ENCODE measurements at regions not wholly inside any gene's neighbourhood (a gene's known extent, or its start where the extent isn't known, plus 50 kb on each side); places are given as distances from the start of the nearest gene placed in this dataset.

DNA sequence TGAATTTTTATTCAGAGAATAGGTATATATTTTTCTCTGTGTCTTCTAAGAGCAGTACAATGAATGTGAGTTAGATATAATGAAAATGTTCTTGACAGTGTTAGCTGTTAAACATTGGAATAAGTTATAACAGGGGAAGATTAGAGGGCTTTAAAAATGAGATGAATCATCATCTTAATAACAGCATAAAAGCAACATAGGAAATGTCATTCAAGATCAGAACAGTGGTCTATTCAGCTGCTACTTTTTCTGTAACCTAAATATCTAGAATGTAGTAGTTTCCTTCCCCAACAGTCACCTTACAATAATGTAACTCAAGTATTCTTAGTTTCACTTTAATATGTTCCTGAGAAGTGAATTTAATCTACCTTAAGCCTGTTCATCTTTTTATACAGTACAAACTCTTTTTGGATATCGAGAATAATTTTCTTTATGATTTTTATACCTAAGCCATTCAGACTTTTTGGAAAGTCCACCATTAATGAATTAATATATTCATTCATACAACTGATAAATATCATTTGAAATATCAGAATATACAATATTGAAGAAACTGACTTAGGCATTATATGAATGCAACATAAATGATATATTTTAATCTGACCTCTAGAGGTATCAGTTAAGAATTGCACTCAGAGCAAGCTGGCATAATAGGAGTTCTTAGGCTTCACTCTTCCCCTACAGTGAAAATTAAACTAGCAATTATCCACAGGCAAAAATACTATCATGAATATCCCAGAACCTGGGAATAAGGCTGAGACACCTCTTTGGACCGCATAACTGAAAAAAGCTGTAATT, 66.1 kb upstream of the EDIL3 start:
- H3K27ac ChIP-seq (ENCODE audit: control insufficient read depth, insufficient read depth, low read length): no peak overlapping the region
- dilution Hi-C loops (cut with MboI; ENCODE audit: extremely low pct_ligation_motif_present, low sequenced_read_pairs): no loop called here
- H3K27me3 ChIP-seq (ENCODE audit: control insufficient read depth, extremely low read depth, insufficient read depth, low read length): no peaks in the 10 kb centered on the region
- TF ChIP-seq, protein P1, sequence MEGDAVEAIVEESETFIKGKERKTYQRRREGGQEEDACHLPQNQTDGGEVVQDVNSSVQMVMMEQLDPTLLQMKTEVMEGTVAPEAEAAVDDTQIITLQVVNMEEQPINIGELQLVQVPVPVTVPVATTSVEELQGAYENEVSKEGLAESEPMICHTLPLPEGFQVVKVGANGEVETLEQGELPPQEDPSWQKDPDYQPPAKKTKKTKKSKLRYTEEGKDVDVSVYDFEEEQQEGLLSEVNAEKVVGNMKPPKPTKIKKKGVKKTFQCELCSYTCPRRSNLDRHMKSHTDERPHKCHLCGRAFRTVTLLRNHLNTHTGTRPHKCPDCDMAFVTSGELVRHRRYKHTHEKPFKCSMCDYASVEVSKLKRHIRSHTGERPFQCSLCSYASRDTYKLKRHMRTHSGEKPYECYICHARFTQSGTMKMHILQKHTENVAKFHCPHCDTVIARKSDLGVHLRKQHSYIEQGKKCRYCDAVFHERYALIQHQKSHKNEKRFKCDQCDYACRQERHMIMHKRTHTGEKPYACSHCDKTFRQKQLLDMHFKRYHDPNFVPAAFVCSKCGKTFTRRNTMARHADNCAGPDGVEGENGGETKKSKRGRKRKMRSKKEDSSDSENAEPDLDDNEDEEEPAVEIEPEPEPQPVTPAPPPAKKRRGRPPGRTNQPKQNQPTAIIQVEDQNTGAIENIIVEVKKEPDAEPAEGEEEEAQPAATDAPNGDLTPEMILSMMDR (optimal IDR thresholded peaks at IDR 0.05 in 1 of 3, IDR thresholded peaks at IDR 0.05 in 1 of 3, conservative IDR thresholded peaks at IDR 0.05 in 1 of 3; ENCODE audit: extremely low read depth in 1 of 3, insufficient read depth in 2 of 3, low read length in 3 of 3): peak in 2 of 3 experiments; percentile 29 to 53
- no peak for TF ChIP-seq EZH2 (IDR thresholded peaks at IDR 0.05; ENCODE audit: low read length)
- H3K4me1 ChIP-seq (ENCODE audit: control insufficient read depth, extremely low read depth, insufficient read depth, low read length): no peaks in the 10 kb centered on the region
- H3K9me3 ChIP-seq (ENCODE audit: control insufficient read depth, low read depth, low read length): no peaks in the 10 kb centered on the region
- FAIRE-seq (no peak), DNase-seq (ENCODE audit: low read depth, low spot score) (no peak)
- H3K4me2 ChIP-seq (ENCODE audit: control insufficient read depth, extremely low read depth, insufficient read depth, low read depth, low read length): no peak overlapping the region
- H3K9ac ChIP-seq (ENCODE audit: control insufficient read depth, extremely low read depth, insufficient read depth, low read length): no peak overlapping the region
- no peaks in the 10 kb centered on the region for H4K20me1 ChIP-seq (ENCODE audit: control insufficient read depth, extremely low read depth, insufficient read depth, low read length)
- no peaks in the 10 kb centered on the region for H3K79me2 ChIP-seq (ENCODE audit: control insufficient read depth, insufficient read depth, low read length)
- H3K9me1 ChIP-seq (ENCODE audit: control insufficient read depth, extremely low read depth, insufficient read depth, low read length): no peaks in the 10 kb centered on the region
- H2AFZ ChIP-seq (ENCODE audit: control insufficient read depth, low read length): no peak overlapping the region
- H3K4me3 ChIP-seq (ENCODE audit: control insufficient read depth in 2 of 3, extremely low read depth in 1 of 3, insufficient read depth in 2 of 3, low read depth in 1 of 3, low read length in 3 of 3): no peak overlapping the region
- H3K36me3 ChIP-seq (ENCODE audit: control insufficient read depth in 2 of 2, extremely low read depth in 1 of 2, insufficient read depth in 2 of 2, low read length in 2 of 2): no peaks in the 10 kb centered on the region

DNA sequence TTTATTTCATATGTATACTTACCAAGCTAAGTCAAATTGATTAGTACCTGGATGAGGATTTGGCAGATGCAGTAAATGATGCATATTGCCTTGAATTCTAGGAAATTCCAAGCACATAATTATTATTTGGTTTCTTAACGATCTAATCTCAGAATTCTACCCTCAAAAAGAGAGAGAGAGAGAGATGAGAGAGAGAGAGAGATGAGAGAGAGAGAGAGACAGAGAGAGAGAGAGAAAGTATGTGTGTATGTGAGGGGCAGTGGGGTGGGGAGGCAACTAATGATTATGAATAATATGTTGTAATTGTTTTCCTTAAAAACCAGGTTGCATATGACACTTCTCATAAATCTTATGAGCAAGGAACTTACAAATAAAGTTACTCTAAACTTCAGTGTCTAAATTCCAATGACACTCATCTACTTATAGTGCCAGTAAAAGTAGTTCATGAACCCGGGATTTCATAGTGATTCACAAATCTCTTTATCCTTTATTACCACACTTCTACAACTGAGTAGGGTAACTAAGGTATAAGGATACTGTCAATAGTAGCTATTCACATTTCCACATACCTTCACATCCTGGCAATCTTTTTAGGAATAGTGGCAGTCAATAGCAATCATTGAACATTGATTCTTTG, 60.5 kb upstream of the EDIL3 start:
- H3K4me2 ChIP-seq (ENCODE audit: control insufficient read depth, extremely low read depth, insufficient read depth, low read depth, low read length): no peak overlapping the region
- DNase-seq (ENCODE audit: low read depth, low spot score): no peak
- dilution Hi-C loops (cut with MboI; ENCODE audit: extremely low pct_ligation_motif_present, low sequenced_read_pairs): no loop called here
- H3K9me3 ChIP-seq (ENCODE audit: control insufficient read depth, low read depth, low read length): no peaks in the 10 kb centered on the region
- H3K4me1 ChIP-seq (ENCODE audit: control insufficient read depth, extremely low read depth, insufficient read depth, low read length): no peaks in the 10 kb centered on the region
- no peak for FAIRE-seq
- no peaks in the 10 kb centered on the region for H4K20me1 ChIP-seq (ENCODE audit: control insufficient read depth, extremely low read depth, insufficient read depth, low read length)
- H3K9me1 ChIP-seq (ENCODE audit: control insufficient read depth, extremely low read depth, insufficient read depth, low read length): no peaks in the 10 kb centered on the region
- no peaks in the 10 kb centered on the region for H3K79me2 ChIP-seq (ENCODE audit: control insufficient read depth, insufficient read depth, low read length)
- no peaks in the 10 kb centered on the region for H3K36me3 ChIP-seq (ENCODE audit: control insufficient read depth in 2 of 2, extremely low read depth in 1 of 2, insufficient read depth in 2 of 2, low read length in 2 of 2)
- no peak overlapping the region for H3K27ac ChIP-seq (ENCODE audit: control insufficient read depth, insufficient read depth, low read length)
- H2AFZ ChIP-seq (ENCODE audit: control insufficient read depth, low read length): no peak overlapping the region
- H3K4me3 ChIP-seq (ENCODE audit: control insufficient read depth in 2 of 3, extremely low read depth in 1 of 3, insufficient read depth in 2 of 3, low read depth in 1 of 3, low read length in 3 of 3): no peak overlapping the region
- H3K27me3 ChIP-seq (ENCODE audit: control insufficient read depth, extremely low read depth, insufficient read depth, low read length): peaks cover 6% of the 10 kb centered on the region
- TF ChIP-seq, protein P1 (optimal IDR thresholded peaks at IDR 0.05 in 1 of 3, IDR thresholded peaks at IDR 0.05 in 1 of 3, conservative IDR thresholded peaks at IDR 0.05 in 1 of 3; ENCODE audit: extremely low read depth in 1 of 3, insufficient read depth in 2 of 3, low read length in 3 of 3): no peak
- TF ChIP-seq EZH2 (IDR thresholded peaks at IDR 0.05; ENCODE audit: low read length): no peak
- no peak overlapping the region for H3K9ac ChIP-seq (ENCODE audit: control insufficient read depth, extremely low read depth, insufficient read depth, low read length)
